Common myeloid progenitor, CD34-positive (primary cell): ENCODE measurements at regions not wholly inside any gene's neighbourhood (a gene's known extent, or its start where the extent isn't known, plus 50 kb on each side); places are given as distances from the start of the nearest gene placed in this dataset.

Source experiments
- CTCF ChIA-PET: fragments of 350-600 bp; sonication (Branson Sonifier 250); formaldehyde crosslinking; loops from one replicate; lab custom pipeline; 2021; ENCODE audit warnings: antibody characterized with exemption; lab: Charles Lee
- POLR2A ChIA-PET: fragments of 350-600 bp; sonication (Branson Sonifier 250); formaldehyde crosslinking; loops from one replicate; lab custom pipeline; 2021; ENCODE audit warnings: antibody characterized with exemption; lab: Charles Lee
- DNase-seq, 3 donors: peaks; one replicate each; pipeline versions ENCODE4 v3.0.0 to v3.0.0-alpha.2; 2013
- H3K27ac ChIP-seq, 2 experiments: 1 replicate in 1 of 2; 2 replicates in 1 of 2; pipeline ENCODE4 v1.7.0; 2013; ENCODE audit warnings: inconsistent platforms in 2 of 2, low read length in 2 of 2, mild to moderate bottlenecking in 2 of 2, low read depth in 1 of 2, moderate library complexity in 1 of 2; ENCODE audit not compliant: severe bottlenecking in 2 of 2, insufficient read depth in 1 of 2, poor library complexity in 1 of 2
- H3K27me3 ChIP-seq, 5 experiments: replicated peaks in 2 of 5; 1 replicate in 3 of 5; 2 replicates in 2 of 5; pipeline versions ENCODE4 v1.6.1 to v1.7.0; 2013; ENCODE audit warnings: low read length in 4 of 5, mild to moderate bottlenecking in 2 of 5, moderate library complexity in 2 of 5, inconsistent platforms in 1 of 5; ENCODE audit not compliant: insufficient read depth in 5 of 5, control insufficient read depth in 4 of 5
- H3K36me3 ChIP-seq, 4 experiments: 1 replicate in 2 of 4; 2 replicates in 2 of 4; pipeline versions ENCODE4 v1.6.1 to v1.7.0; 2013; ENCODE audit warnings: low read length in 3 of 4, control low read depth in 1 of 4, mild to moderate bottlenecking in 1 of 4; ENCODE audit not compliant: control insufficient read depth in 4 of 4, insufficient read depth in 4 of 4
- H3K4me1 ChIP-seq, 4 experiments: 1 replicate in 3 of 4; 2 replicates in 1 of 4; pipeline versions ENCODE4 v1.6.1 to v1.7.1; 2013; ENCODE audit warnings: low read length in 3 of 4, mild to moderate bottlenecking in 3 of 4, control low read depth in 1 of 4, inconsistent platforms in 1 of 4, moderate library complexity in 1 of 4; ENCODE audit not compliant: control insufficient read depth in 4 of 4, insufficient read depth in 4 of 4; ENCODE audit errors: control extremely low read depth in 1 of 4
- H3K4me3 ChIP-seq, 7 experiments: 1 replicate in 4 of 7; 2 replicates in 3 of 7; pipeline versions ENCODE4 v1.5.1 to v1.7.0; 2013; ENCODE audit warnings: mild to moderate bottlenecking in 7 of 7, low read length in 6 of 7, moderate library complexity in 6 of 7, inconsistent platforms in 2 of 7, low read depth in 2 of 7, control low read depth in 1 of 7; ENCODE audit not compliant: insufficient read depth in 4 of 7, control insufficient read depth in 1 of 7; ENCODE audit errors: extremely low read depth in 1 of 7
- H3K9me3 ChIP-seq, 5 experiments: 1 replicate in 4 of 5; 2 replicates in 1 of 5; pipeline versions ENCODE4 v1.6.1 to v1.7.1; 2013; ENCODE audit warnings: low read length in 4 of 5, mild to moderate bottlenecking in 2 of 5, inconsistent platforms in 1 of 5, low read depth in 1 of 5, moderate library complexity in 1 of 5; ENCODE audit not compliant: control insufficient read depth in 4 of 5, insufficient read depth in 2 of 5; ENCODE audit errors: control extremely low read depth in 1 of 5
- WGBS: methylation state at CpG from one replicate; pipeline ENCODE4 v1.1.5; 2013; ENCODE audit not compliant: insufficient coverage; 5-methylcytosine and 5-hydroxymethylcytosine counted together

- WGBS = 3% methylated on average over 5 of the region's 6 CpGs
- no peaks in the 10 kb centered on the region for H3K36me3 ChIP-seq
- POLR2A ChIA-PET = no interaction called here
- H3K9me3 ChIP-seq = no peaks in the 10 kb centered on the region
- H3K4me3 ChIP-seq = no peak overlapping the region
- H3K27me3 ChIP-seq = peaks cover 0 to 17% (median 2%) of the 10 kb centered on the region in 5 experiments
- peak in 1 of 3 donors; percentile 5 for DNase-seq
- CTCF ChIA-PET = no interaction called here
- H3K27ac ChIP-seq = no peak overlapping the region
- H3K4me1 ChIP-seq = peaks cover 0 to 4% (median 2%) of the 10 kb centered on the region in 4 experiments
These were observed 110.0 kb upstream of the KIRREL3 start for GRCh38 chr11:127110542-127110941.

- CTCF ChIA-PET = no interaction called here
- Histone ChIP-seq H3K4me3 (no peak overlapping the region), H3K27ac (no peak overlapping the region), H3K9me3 (no peaks in the 10 kb centered on the region), H3K36me3 (no peaks in the 10 kb centered on the region), H3K4me1 (peaks cover 0 to 4% (median 2%) of the 10 kb centered on the region in 4 experiments), H3K27me3 (peaks cover 0 to 21% (median 3%) of the 10 kb centered on the region in 5 experiments)
- DNase-seq = no peak
- WGBS = 62% methylated on average over 5 of the region's 5 CpGs
- POLR2A ChIA-PET = no interaction called here
These were observed 109.4 kb upstream of the KIRREL3 start for GRCh38 chr11:127109796-127110480.

- ChIA-PET CTCF (no interaction called here), POLR2A (no interaction called here)
- peaks cover 0 to 21% (median 3%) of the 10 kb centered on the region in 5 experiments for H3K27me3 ChIP-seq
These were observed 108.3 kb upstream of the KIRREL3 start for GRCh38 chr11:127108838-127109237.

GRCh38 chr11:127106938-127107337, 106.4 kb upstream of the KIRREL3 start:
- Histone ChIP-seq H3K36me3 (no peaks in the 10 kb centered on the region), H3K4me3 (no peak overlapping the region), H3K27me3 (peaks cover 0 to 18% (median 3%) of the 10 kb centered on the region in 5 experiments), H3K9me3 (no peaks in the 10 kb centered on the region), H3K4me1 (peaks cover 0 to 4% (median 2%) of the 10 kb centered on the region in 4 experiments), H3K27ac (no peak overlapping the region)
- ChIA-PET POLR2A (no interaction called here), CTCF (no interaction called here)
- WGBS = 100% methylated on average over 2 of the region's 2 CpGs
- no peak for DNase-seq

More at GRCh38 chr11:127108838-127109237, 108.3 kb upstream of the KIRREL3 start:
- H3K36me3 ChIP-seq = no peaks in the 10 kb centered on the region
- no peaks in the 10 kb centered on the region for H3K9me3 ChIP-seq
- no peak overlapping the region for H3K4me3 ChIP-seq
- 100% methylated on average over 2 of the region's 3 CpGs for WGBS
- no peak for DNase-seq
- peaks cover 0 to 4% (median 2%) of the 10 kb centered on the region in 4 experiments for H3K4me1 ChIP-seq
- no peak overlapping the region for H3K27ac ChIP-seq

GRCh38 chr11:127105593-127106541, 105.3 kb upstream of the KIRREL3 start:
- Histone ChIP-seq H3K4me3 (no peak overlapping the region), H3K27ac (no peak overlapping the region), H3K9me3 (no peaks in the 10 kb centered on the region), H3K27me3 (peaks cover 0 to 16% (median 3%) of the 10 kb centered on the region in 5 experiments), H3K4me1 (peaks cover 0 to 4% (median 2%) of the 10 kb centered on the region in 4 experiments), H3K36me3 (no peaks in the 10 kb centered on the region)
- POLR2A ChIA-PET = no interaction called here
- 60% methylated on average over 13 of the region's 15 CpGs for WGBS
- DNase-seq = no peak
- CTCF ChIA-PET = no interaction called here

- Histone ChIP-seq H3K9me3 (no peaks in the 10 kb centered on the region), H3K36me3 (no peaks in the 10 kb centered on the region), H3K4me1 (no peaks in the 10 kb centered on the region), H3K27me3 (peaks cover 0 to 14% (median 3%) of the 10 kb centered on the region in 5 experiments), H3K27ac (no peak overlapping the region), H3K4me3 (no peak overlapping the region)
- ChIA-PET POLR2A (no interaction called here), CTCF (no interaction called here)
- DNase-seq = no peak
- 96% methylated on average over 6 of the region's 9 CpGs for WGBS
These were observed 103.2 kb upstream of the KIRREL3 start for GRCh38 chr11:127103586-127104388.
